Fibroblast of the conjunctiva (primary cell): ENCODE measurements at regions not wholly inside any gene's neighbourhood (a gene's known extent, or its start where the extent isn't known, plus 50 kb on each side); places are given as distances from the start of the nearest gene placed in this dataset.
A peak's percentile ranks its signal among the peaks of the same experiment; 100 is the strongest.

Experiments used
- DNase-seq: peaks from one replicate; pipeline ENCODE4 v3.0.0-alpha.2; 2010; ENCODE audit warnings: low read depth

DNA sequence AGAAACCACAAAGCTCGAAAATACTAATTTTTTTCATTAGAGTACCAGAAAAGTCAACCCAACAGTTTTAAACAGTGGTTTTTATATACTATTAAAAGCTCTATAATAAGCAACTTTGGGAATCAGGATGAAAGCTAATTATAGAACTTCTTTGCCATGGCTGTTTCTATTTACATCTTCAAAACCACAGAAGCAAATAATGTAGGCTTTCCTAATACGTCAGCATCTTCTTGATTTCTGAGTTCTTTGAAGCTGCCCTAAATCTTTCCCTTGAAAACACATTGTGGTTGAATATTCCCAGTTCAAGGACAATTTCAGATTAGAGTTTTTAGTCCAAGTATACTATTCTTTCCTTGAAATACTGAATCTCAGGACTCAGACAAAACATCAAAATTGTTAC is 460.2 kb upstream of the FAT1 start:
- no peak for DNase-seq

DNA sequence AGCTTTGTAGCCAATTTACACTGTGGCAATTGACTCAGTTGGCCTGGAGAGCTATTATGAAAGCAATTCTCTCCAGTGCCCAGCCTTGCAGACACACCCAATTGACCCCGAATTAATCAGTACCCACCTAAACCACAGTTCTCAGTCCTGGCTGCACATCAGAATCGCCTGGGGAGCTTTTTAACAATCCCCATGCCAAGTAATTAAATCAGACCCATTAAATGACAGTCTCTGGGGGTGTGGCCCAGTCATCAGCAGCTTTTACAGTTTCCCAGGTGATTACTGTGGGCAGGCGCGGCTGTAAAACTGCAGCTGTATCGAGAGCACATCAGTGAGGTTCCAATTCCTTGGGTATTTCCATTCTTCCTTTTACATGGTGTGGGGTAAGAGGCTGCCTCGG is 460.9 kb upstream of the FAT1 start:
- no peak for DNase-seq

DNA sequence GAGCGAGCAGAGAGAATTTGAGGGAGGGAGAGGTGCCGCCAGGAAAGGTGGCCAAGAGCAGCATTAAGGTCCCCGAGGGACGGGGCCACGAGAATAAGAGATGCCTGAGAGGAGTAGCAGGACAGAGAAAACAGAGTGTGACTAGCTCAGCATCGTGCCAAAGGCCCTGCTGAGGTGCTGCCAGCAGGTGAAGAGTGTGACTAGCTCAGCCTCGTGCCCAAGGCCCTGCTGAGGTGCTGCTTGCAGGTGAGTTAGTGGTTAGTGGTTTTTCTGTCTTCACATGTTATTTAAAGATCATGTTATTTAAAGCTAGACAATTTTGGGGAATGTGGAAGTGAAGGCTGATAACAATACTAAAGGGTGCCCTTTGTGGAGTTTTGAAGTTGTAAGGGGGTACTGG is 464.5 kb upstream of the FAT1 start:
- no peak for DNase-seq

DNA sequence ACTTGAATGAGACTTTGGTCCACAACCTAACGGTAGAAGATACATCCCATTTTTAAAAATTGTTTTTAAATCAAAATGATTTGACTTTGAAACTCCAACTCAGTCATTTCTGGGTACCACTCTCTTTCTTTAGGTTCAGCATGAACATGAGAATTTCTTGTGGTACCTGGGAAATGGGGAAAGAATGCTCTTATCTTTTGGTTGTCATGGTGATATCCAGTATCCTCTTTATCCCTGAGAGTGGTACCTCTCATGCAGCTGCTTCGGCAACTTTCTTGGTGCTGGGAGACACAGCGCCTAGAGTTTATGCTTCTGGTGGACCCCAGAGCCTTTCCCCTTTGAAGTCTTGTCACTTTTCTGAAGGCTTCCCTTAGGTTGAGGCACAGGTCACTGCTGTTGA is 465.1 kb upstream of the FAT1 start:
- no peak for DNase-seq

DNA sequence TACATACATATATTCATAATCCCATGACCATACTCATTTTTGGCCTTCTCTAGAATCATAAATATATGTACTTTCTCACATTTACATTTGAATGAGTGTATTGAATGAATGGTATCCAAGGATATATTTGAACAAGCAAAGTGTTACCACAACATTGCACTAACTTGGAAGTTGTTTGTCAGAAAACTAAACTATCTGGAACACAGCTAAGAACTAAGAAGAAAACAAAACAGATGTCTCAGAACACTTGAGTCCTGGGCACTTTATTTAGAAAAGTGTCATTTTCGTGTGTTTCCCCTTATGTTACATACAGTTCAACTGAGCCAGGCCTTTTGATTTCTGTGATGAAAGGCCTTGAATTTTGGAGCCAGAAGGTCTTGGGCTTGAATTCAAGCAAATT is 466.7 kb upstream of the FAT1 start:
- no peak for DNase-seq

DNA sequence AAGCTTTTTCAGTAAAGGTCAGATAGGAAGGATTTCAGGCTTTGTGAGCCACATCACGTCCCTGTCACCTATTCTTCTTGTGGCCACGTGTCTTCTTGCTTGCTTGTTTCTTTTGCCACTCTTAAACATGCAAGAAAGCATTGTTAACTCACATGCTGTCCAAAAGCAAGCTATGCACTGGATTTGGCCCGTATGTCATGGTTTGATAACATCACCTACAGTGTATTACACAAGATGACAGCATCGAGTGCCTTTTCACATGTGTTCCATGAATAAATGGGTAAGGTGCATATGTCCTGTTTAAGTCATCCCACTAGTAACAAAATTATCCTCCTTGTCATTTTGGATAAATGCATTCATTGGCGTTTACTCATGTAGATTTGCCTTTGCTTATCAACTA is 468.0 kb upstream of the FAT1 start:
- DNase-seq: no peak

DNA sequence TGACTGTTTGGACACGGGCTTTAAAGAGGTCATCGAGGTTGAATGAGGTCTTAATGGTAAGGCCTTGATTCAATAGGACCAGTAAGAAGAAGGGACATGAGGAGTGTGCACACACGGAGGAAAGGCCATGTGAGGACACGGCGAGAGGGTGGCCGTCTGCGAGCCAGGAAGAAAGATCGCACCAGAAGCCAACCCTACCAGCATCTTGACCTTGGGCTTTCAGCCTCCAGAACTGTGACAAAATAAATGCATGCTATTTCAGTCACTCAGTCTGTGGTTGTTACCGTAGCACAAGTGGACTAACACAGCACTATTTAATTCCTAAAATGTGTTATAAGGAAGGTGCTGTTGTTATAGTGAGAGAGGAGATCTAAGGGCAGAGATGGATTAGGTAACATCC is 468.6 kb upstream of the FAT1 start:
- DNase-seq: no peak

DNA sequence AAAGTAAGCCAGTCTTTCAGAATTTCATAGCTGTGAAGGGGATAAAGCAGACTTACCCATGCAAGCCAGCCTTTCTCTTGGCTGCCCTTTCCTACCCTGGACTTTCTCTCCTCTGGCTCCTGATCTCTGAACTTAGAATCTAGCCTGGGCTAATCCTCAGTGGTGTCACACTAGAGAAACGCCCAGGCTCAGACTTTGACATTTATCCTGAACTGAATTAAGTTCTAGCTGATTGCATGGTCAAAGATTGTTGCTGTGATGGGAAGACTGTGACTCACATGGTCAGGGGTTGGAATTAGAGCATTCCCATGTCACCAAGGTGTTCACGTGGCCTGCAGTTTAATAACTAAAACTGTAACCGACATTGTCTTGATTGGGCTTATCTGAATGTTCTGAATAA is 469.5 kb upstream of the FAT1 start:
- no peak for DNase-seq

DNA sequence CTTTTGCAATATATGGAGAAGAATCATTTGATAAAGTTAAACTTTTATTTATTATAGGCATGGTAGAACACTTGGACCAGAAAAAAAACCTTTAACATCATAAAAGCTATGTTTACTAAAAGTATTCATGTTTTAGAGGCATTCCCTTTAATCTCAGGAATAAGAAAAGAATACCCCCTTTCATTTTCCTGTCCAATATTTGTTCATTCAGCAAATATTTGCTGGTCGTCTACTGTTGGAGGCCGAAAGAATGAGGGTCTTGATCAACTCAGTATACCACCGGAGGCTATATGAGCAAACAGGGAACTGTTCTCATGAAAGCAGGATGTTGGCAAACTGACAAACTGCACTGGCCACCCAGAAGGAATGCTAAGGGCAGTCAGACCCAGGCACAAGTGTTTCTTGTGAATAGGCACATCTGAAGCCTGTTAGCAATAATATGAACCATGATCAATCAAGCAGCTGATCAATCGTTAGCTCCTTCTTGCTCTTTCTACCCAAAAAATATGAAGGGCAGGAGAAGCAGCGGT is 480.8 kb upstream of the FAT1 start:
- no peak for DNase-seq

DNA sequence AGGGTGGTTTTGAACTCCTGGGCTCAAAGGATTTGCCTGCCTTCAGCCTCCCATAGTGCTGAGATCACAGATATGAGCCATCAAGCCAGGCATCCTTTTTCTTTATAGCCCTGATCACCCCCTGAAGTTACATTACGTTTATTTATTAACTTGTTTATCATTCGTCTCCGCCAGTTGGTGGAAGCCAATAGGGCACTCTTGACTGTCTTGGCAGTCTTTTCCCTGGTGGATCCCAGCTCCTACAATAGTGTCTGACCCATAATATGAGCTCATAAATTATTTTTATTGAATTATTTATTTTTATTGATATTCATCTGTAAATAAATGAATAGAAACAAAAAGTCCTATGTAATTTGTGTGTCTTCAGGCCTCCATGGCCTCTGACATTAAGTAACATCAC is 484.3 kb upstream of the FAT1 start:
- DNase-seq: no peak

DNA sequence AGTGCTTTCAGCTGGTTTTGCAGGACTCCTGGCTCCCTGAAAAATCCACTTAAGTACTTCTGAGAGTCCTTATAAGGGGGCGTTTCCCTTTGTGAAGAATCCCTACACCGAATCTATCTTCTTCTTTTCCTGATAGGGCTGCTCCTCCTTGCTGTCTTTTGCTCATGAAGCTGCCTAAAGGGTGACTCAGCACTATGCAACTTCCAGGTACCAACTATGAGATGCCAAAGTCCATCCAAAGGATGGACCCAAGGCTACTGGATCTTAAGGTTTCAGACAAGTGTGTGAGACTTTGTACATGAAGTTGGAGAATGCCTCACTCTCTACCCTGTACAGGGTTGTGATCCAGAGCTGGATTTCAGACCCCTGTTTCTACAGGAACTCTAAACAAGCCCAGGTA is 485.0 kb upstream of the FAT1 start:
- no peak for DNase-seq

DNA sequence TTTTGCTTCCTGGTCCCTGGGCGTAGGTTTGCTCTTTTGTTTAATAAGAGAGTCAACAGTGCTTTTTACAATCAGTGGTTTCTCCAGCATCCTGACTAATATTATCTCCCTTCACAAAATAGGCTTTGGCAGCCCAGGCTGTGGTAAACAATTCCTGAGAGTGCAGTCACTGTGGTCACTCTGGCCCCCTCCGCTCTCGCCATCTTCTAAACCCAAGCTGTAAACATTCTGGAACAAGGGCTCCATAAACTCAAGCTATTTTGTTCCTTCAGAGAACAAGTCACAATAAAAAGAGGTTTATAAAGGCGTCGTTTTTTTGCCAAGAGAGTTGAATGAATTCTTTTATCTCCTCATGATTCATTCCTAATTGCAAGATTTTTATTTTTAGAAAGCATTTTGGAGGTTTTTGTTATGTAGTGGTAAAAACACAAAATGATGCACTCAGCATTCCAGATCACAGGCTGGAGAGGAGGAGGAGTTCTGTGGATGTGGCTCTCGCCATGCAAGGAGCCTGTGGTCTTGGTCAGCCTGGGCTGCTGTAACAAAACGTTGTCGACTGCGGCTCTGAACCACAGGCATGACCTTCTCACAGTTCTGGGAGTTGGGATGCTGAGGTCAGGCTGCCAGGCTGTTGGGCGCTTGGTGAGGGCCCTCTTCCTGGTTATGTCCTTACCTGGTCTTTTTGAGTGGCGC is 486.4 kb upstream of the FAT1 start:
- DNase-seq: no peak

DNA sequence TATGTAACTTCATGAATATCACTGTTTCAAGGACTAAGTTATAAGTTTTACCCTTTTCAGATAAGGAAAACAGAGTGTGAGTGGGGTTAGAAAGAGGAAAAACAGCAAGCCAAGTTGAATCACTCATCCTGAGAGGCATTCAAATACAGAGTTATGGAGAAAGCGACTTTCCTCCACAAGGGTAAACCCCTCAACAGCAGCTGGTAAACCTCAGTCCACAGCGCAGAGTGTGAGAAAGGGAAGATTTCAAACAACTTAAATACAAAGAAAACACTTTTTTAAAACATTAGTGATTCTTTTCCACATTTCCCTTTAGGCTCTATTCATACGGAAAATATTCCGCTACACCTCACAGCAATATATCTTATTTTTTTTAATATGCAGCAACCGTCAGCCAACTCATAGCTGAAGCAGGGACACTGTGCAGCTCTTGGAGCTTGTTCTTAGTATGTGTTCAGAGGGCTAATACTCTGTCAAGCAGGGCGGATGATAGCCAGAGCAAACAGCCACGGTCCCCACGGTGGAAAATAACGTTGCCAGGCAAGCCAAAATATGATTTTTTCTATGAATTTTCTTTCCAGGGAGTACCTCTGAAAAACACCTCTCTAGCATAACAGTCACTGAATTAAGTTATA is 488.9 kb upstream of the FAT1 start:
- DNase-seq: no peak

DNA sequence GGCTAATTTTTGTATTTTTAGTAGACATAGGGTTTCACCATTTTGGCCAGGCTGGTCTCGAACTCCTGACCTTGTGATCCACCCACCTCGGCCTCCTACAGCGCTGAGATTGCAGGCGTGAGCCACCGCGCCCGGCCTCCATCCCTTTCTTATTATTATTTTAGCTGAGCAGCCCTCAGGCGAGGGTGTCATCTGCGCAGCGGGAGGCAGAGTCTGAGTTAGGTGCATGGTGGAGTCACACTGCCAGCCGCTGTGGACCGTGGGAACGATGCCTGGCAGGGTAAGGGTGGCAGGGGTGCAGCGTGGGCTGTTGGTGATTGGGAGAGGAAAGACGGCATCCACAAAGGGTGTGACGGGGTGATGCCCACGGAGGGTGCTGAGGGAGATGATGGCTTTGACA is 491.8 kb upstream of the FAT1 start:
- no peak for DNase-seq

DNA sequence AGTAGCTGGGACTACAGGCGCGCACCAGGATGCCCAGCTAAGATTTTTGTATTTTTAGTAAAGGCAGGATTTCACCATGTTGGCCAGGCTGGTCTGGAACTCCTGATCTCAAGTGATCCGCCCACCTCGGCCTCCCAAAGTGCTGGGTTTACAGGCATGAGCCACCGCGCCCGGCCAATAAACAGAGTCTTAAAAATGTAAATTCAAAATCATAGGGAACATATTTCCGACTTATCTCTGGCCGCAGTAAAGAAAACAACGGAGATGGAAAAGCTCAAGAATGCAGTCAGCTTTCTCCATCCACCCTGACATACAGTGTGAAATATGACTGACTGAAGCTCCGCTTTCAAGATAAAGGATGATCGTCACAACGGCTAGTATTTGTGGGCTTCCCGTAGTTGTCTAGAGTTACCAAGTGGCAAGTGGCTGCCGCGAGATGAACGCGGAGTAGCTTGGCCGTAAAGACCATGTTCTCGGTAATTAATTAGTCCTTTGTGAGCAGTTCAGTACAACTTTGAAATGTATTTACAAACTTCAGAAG is 495.1 kb upstream of the FAT1 start:
- DNase-seq: no peak

DNA sequence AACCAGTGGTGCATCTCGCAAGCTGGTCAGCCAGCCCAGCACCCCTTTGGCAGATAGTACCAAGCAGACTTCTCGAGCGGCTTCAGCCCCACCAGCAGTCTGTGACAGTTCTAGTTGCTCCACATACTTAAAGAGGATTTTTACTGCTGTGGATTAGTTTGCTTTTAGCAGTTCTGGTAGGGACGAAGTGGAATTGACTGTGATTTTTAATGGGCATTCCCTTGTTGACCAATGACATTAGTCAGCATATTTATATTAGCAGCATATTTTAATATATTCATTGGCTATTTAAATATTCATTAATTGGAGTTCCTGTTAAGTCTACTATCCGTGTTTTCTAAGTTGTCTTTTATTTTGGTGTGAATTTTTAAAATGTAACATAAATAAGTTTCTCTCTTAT is 500.9 kb upstream of the FAT1 start:
- no peak for DNase-seq

DNA sequence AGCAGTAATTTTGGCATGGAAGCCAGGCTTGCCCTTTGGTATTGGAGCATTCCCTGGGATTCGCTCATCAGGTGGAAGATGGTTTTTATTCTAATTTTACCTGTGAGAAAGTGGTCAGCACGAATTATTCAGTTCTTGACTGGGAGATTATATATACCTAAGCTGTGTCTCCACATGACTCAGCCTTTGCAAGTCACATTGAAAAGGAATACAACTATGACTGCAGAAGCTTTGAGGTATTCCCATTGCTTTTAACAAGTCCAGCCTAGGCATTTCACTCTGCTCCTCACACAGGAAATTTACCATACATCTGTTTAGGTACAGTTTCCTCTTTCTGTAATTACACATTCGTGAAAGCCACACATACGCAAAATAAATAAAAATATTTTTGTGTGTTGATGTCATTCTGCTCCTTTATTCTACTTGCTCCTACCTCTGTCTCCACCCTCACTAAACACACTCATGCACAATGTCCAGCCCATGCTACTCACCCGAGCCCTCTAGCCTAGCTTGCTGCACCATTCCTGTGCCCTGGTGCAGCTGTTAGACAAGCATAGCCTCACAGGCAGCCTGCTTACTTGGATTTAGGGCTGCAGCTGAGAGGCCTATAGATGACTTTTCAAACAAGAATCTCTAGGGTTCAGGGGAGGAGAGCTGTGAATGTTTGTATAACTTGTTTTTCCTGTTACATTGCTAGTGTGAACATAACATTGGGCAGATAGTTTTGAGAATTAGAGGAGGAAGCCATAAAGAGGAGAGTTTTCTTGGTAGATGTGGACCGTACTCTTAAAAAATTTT is 504.4 kb upstream of the FAT1 start:
- DNase-seq: no peak

DNA sequence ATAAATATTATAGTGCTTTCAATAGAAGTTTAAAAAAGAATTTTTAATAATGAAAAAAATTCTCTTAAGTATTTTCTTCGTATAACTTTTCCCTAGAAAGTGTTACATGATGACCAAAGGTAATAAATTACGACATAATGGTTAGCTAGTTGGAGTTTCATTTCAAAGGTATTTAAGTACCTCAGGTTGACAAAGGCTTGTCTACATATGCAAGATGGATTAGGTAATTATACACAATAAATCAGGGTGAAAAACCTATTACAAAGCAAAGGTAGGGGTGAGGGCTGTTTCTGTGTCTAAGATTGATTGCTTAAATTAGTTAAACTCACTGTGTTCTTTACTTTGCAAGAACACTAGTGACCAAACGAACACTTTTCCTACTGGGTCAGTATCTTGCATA is 508.5 kb upstream of the FAT1 start:
- DNase-seq: no peak

DNA sequence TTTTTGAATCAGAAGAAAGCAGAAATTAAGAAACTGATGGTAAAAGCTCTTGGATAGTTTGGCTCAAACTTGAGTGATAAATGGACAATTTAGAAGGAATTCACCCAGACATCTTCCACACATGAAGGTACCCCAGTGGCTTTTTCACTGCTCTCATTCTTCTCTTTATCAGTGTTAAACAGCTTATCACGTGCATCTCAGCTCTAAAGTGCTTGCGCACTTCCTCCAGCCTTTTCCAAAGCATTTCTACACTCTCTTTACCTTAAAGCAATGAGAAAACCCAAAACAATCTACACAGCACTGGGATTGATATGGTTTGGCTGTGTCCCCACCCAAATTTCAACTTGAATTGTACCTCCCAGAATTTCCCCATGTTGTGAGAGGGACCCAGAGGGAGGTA is 509.1 kb upstream of the FAT1 start:
- DNase-seq: no peak

DNA sequence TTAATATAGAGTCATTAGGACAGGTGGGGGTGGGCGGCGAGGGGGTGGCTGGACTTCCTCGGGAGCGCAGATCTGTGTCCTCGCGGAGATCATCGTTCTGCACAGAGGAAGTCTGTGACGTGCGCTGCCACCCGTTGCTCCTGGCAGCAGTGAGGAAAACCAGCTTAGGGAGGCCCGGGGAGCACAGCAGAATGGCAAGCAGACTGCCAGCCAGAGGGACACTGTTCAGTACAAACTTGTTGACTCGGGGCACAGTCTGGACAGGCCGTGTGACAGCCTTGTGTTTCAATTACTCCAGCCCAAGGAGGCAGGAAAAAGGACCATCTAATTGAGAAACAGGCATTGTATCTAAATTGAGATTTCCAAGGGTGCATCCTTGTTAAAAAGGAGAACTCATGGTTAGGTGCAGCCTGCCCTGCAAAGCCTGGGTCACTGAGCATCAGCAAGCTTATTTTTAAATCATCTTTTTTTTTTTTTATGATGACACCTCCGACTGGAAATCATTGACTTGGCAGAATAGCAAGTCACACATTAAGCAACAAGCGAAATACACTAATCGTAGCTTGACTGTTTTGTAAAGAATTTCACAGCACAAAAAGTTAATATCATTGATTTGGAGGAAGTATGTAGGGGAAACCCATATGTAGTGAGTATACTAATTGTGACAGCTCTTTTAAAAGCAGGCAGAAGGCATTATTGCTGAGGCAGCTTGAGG is 512.0 kb upstream of the FAT1 start:
- DNase-seq: no peak

DNA sequence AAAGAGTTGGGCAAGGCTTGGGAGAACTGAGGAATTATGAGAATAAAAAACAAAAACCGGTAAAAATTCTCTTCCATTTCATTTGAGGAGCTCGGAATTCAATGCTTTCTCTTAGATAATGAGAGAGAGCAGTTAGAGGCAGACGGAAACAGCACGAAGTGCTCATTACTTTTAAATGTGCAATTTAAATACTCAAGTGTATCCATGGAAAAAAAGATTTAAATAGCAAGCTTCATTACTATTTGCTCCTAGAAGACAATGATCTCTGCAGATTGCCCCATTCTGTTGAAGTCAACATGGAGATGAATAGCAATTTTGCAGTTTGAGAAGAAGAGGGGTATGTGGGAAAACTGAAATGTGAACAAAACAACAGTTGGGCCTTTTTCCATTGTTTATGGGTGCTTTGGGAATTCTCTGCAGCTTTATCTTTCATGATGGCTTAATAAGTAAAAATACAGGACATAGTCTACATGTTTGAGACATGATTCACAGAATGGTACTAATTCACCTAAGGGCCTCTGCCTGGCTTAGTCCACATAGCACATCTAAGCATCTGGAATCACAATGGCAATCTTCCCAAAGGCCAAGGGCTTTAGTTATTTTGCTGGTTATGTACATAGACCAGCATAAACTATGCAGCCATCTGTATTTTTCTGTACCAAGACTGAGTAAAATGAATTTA is 512.7 kb upstream of the FAT1 start:
- DNase-seq: peak; percentile 4

DNA sequence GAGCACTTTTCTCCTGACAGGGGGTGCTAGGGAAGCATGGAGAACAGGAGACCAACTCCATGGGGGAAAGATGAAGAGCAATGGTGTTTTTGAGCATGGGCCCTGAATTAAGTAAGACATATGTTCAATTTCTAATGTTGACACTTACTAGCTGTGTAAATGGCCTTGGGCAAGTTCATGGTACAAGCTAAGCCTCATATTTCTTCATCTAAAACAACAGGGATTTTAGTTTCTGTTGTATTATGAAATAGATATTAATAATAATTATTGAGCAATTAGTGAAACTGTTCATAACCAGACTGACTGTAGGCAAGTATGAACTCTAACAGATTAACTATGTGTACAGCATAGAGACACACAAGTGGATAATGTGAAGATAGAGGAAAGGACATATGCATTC is 515.0 kb upstream of the FAT1 start:
- DNase-seq: no peak
